Left ventricle myocardium inferior (tissue), 1 donor: ENCODE measurements at regions not wholly inside any gene's neighbourhood (a gene's known extent, or its start where the extent isn't known, plus 50 kb on each side); places are given as distances from the start of the nearest gene placed in this dataset.

ENCODE experiments used
- DNase-seq: peaks from one replicate; pipeline ENCODE4 v3.0.0-alpha.2; 2020
- H3K27ac ChIP-seq: fragments of 200-600 bp; replicated peaks from 2 replicates; pipeline ENCODE4 v1.8.0; 2021
- H3K27me3 ChIP-seq: fragments of 200-600 bp; 2 replicates; pipeline ENCODE4 v1.8.0; 2021; ENCODE audit warnings: low read depth
- H3K36me3 ChIP-seq: fragments of 200-600 bp; 2 replicates; pipeline ENCODE4 v1.8.0; 2021
- H3K4me1 ChIP-seq: fragments of 200-600 bp; 2 replicates; pipeline ENCODE4 v1.8.0; 2021
- H3K4me3 ChIP-seq: fragments of 200-600 bp; 2 replicates; pipeline ENCODE4 v1.8.0; 2021; ENCODE audit warnings: mild to moderate bottlenecking, moderate library complexity
- H3K9me3 ChIP-seq: fragments of 200-600 bp; replicated peaks from 2 replicates; pipeline ENCODE4 v1.8.0; 2021
- CTCF ChIP-seq: fragments of 200-600 bp; IDR thresholded peaks from 2 replicates; pipeline ENCODE4 v1.8.0; 2021; ENCODE audit warnings: antibody characterized with exemption, mild to moderate bottlenecking, borderline replicate concordance
- intact Hi-C: fragments of 100-400 bp; cut with micrococcal nuclease; formaldehyde crosslinking; loops from one replicate; pipeline ENCODE4 v1.11.0; 2022
- donor health status: DM: no; HTN: yes; CAD: no; lungs with severe emphysema.

DNA sequence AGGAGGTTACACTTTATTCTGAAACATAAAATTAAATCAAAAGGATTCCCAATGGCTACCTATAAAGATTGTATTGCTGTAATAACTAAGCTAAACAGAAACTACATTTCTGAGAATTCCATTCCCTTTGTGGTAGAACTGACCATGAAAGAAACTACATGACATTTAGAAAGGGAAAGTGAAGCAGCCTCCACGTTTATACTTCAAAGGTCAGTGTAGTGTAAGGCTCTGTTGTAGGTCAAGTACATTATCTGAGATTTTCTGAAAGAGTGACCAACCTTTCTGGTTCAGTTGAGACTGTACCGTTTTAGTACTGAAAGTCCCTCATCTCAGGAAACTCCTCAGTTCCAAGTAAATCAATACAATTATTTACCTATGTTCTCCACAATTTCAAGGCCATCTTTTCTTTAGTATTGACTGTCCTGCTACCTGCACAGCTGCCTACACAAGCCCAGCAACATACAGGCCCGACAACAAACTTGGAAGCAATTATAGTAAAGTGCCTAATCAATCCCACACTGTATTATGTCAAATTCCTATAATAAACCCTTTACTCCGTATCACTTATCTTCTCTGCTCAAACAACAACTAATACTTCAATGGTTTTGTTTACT lies 343.0 kb downstream of the PLOD2 start:
- H3K27me3 ChIP-seq = no peaks in the 10 kb centered on the region
- H3K4me1 ChIP-seq = no peaks in the 10 kb centered on the region
- H3K27ac ChIP-seq = no peak overlapping the region
- intact Hi-C loops = no loop called here
- no peak for TF ChIP-seq CTCF
- peaks cover 5% of the 10 kb centered on the region for H3K9me3 ChIP-seq
- no peak overlapping the region for H3K4me3 ChIP-seq
- no peaks in the 10 kb centered on the region for H3K36me3 ChIP-seq
- DNase-seq = no peak

DNA sequence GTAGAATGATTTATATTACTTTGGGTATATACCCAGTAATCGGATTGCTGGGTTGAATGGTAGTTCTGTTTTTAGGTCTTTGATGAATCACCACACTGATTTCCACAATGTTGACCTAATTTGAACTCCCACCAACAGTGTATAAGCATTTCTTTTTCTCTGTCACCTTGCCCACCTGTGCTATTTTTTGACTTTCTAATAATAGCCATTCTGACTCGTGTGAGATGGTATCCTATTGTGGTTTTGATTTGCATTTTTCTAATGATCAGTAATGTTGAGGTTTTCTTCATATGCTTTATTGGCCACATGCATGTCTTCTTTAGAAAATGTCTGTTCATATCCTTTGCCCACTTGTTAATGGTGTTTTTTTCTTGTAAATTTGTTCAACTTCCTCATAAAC lies 340.8 kb downstream of the PLOD2 start:
- intact Hi-C loops = no loop called here

GRCh38 chr3:145842294-145842902 lies 318.6 kb downstream of the PLOD2 start:
- Histone ChIP-seq H3K4me3 (no peak overlapping the region), H3K4me1 (no peaks in the 10 kb centered on the region), H3K36me3 (no peaks in the 10 kb centered on the region), H3K27ac (no peak overlapping the region), H3K27me3 (no peaks in the 10 kb centered on the region), H3K9me3 (no peaks in the 10 kb centered on the region)
- DNase-seq = no peak
- intact Hi-C loops = no loop called here
- TF ChIP-seq CTCF = no peak

More for the DNA sequence above, 340.8 kb downstream of the PLOD2 start:
- Histone ChIP-seq H3K27me3 (no peaks in the 10 kb centered on the region), H3K27ac (no peak overlapping the region), H3K4me3 (no peak overlapping the region), H3K36me3 (no peaks in the 10 kb centered on the region), H3K4me1 (no peaks in the 10 kb centered on the region), H3K9me3 (peaks cover 12% of the 10 kb centered on the region)
- no peak for TF ChIP-seq CTCF
- no peak for DNase-seq

DNA sequence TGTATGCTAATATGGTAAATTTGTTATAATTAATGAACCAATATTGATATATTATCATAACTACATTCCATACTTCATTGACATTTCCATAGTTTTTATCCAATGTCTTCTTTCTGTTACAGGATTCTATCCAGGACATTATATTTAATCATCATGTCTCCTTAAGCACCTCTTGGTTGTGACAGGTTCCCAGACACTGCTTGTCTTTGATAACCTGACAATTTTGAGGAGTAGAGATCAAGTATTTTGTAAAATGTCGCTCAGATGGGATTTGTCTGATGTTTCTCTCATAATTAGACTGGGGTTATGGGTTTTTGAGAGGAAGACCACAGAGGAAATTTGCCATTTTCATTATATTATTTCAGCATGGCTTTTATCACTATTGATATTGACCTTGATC lies 317.4 kb downstream of the PLOD2 start:
- no peak overlapping the region for H3K27ac ChIP-seq
- H3K4me1 ChIP-seq = no peaks in the 10 kb centered on the region
- intact Hi-C loops = no loop called here
- no peak overlapping the region for H3K4me3 ChIP-seq
- no peaks in the 10 kb centered on the region for H3K27me3 ChIP-seq
- H3K36me3 ChIP-seq = no peaks in the 10 kb centered on the region
- DNase-seq = no peak
- no peak for TF ChIP-seq CTCF
- no peaks in the 10 kb centered on the region for H3K9me3 ChIP-seq

GRCh38 chr3:145849115-145849514 lies 311.9 kb downstream of the PLOD2 start:
- no peak for TF ChIP-seq CTCF
- intact Hi-C loops = no loop called here
- Histone ChIP-seq H3K9me3 (no peaks in the 10 kb centered on the region), H3K4me1 (no peaks in the 10 kb centered on the region), H3K27ac (no peak overlapping the region), H3K36me3 (no peaks in the 10 kb centered on the region), H3K4me3 (no peak overlapping the region), H3K27me3 (no peaks in the 10 kb centered on the region)
- DNase-seq = no peak
